H9 (cell line): ENCODE measurements at regions not wholly inside any gene's neighbourhood (a gene's known extent, or its start where the extent isn't known, plus 50 kb on each side); places are given as distances from the start of the nearest gene placed in this dataset.

Experiments
- DNase-seq: peaks from one replicate; pipeline ENCODE4 v3.0.0-alpha.2; 2017
- H2AFZ ChIP-seq: one replicate; pipeline ENCODE4 v1.6.1; 2013; ENCODE audit warnings: mild to moderate bottlenecking, low read length, control low read depth, moderate library complexity
- H2AK5ac ChIP-seq: 2 replicates; pipeline ENCODE4 v1.6.1; 2013; ENCODE audit warnings: low read length, control low read depth, mixed read lengths; ENCODE audit not compliant: insufficient read length
- H2BK120ac ChIP-seq: one replicate; pipeline ENCODE4 v1.6.1; 2013; ENCODE audit warnings: low read depth, mild to moderate bottlenecking, low read length, control low read depth, inconsistent platforms; ENCODE audit not compliant: poor library complexity, severe bottlenecking
- H2BK12ac ChIP-seq: 2 replicates; pipeline ENCODE4 v1.6.1; 2013; ENCODE audit warnings: low read length, control low read depth, mixed read lengths, low read depth; ENCODE audit not compliant: insufficient read length
- H2BK15ac ChIP-seq: 2 replicates; pipeline ENCODE4 v1.6.1; 2013; ENCODE audit warnings: low read depth, low read length, control low read depth
- H2BK20ac ChIP-seq: one replicate; pipeline ENCODE4 v1.6.1; 2013; ENCODE audit warnings: low read depth, mild to moderate bottlenecking, low read length, control low read depth, inconsistent platforms; ENCODE audit not compliant: poor library complexity, severe bottlenecking
- H2BK5ac ChIP-seq: 2 replicates; pipeline ENCODE4 v1.6.1; 2013; ENCODE audit warnings: low read length, control low read depth, mixed read lengths; ENCODE audit not compliant: insufficient read length
- H3K14ac ChIP-seq: 2 replicates; pipeline ENCODE4 v1.6.1; 2013; ENCODE audit warnings: low read length, control low read depth; ENCODE audit not compliant: insufficient read depth
- H3K18ac ChIP-seq: 2 replicates; pipeline ENCODE4 v1.6.1; 2013; ENCODE audit warnings: low read depth, mild to moderate bottlenecking, mixed read lengths, low read length, control low read depth; ENCODE audit not compliant: insufficient read length
- H3K23ac ChIP-seq: 2 replicates; pipeline ENCODE4 v1.6.1; 2013; ENCODE audit warnings: low read length, control low read depth, mixed read lengths, low read depth; ENCODE audit not compliant: insufficient read length
- H3K23me2 ChIP-seq: 2 replicates; pipeline ENCODE4 v1.6.1; 2013; ENCODE audit warnings: low read depth, mild to moderate bottlenecking, mixed read lengths, low read length, control low read depth; ENCODE audit not compliant: insufficient read length, poor library complexity, severe bottlenecking
- H3K27ac ChIP-seq: 2 replicates; pipeline ENCODE4 v1.5.1; 2013; ENCODE audit warnings: low read length, control low read depth, mixed read lengths, low read depth; ENCODE audit not compliant: insufficient read length
- H3K27me3 ChIP-seq: 2 replicates; pipeline ENCODE4 v1.6.1; 2013; ENCODE audit warnings: low read length, control low read depth, inconsistent platforms; ENCODE audit not compliant: insufficient read depth
- H3K4ac ChIP-seq: 2 replicates; pipeline ENCODE4 v1.6.1; 2013; ENCODE audit warnings: low read depth, mild to moderate bottlenecking, control low read depth, inconsistent platforms, low read length, moderate library complexity
- H3K4me1 ChIP-seq: 2 replicates; pipeline ENCODE4 v1.6.1; 2013; ENCODE audit warnings: low read length, control low read depth, inconsistent platforms; ENCODE audit not compliant: insufficient read depth
- H3K4me2 ChIP-seq: 2 replicates; pipeline ENCODE4 v1.6.1; 2013; ENCODE audit warnings: low read length, control low read depth, mixed read lengths; ENCODE audit not compliant: insufficient read length, insufficient read depth
- H3K56ac ChIP-seq: 2 replicates; pipeline ENCODE4 v1.6.1; 2013; ENCODE audit warnings: low read depth, mild to moderate bottlenecking, mixed read lengths, low read length, control low read depth; ENCODE audit not compliant: insufficient read length
- H3K79me1 ChIP-seq: 2 replicates; pipeline ENCODE4 v1.6.1; 2013; ENCODE audit warnings: low read depth, mild to moderate bottlenecking, moderate library complexity, low read length, control low read depth, inconsistent platforms; ENCODE audit not compliant: insufficient read depth, poor library complexity, severe bottlenecking
- H3K79me2 ChIP-seq: 2 replicates; pipeline ENCODE4 v1.6.1; 2013; ENCODE audit warnings: low read length, control low read depth, inconsistent platforms; ENCODE audit not compliant: insufficient read depth
- H3K9ac ChIP-seq: 2 replicates; pipeline ENCODE4 v1.6.1; 2013; ENCODE audit warnings: low read length, control low read depth, mixed read lengths; ENCODE audit not compliant: insufficient read length; ENCODE audit errors: extremely low read depth
- H3K9me3 ChIP-seq: one replicate; pipeline ENCODE4 v1.6.1; 2013; ENCODE audit warnings: low read depth, low read length, inconsistent platforms; ENCODE audit not compliant: control insufficient read depth
- H3T11ph ChIP-seq: one replicate; pipeline ENCODE4 v1.6.1; 2013; ENCODE audit warnings: mild to moderate bottlenecking, low read length, control low read depth, inconsistent platforms
- H4K20me1 ChIP-seq: one replicate; pipeline ENCODE4 v1.6.1; 2013; ENCODE audit not compliant: control insufficient read depth, insufficient read length, insufficient read depth
- H4K5ac ChIP-seq: 2 replicates; pipeline ENCODE4 v1.6.1; 2013; ENCODE audit warnings: low read depth, mild to moderate bottlenecking, mixed read lengths, low read length, control low read depth; ENCODE audit not compliant: insufficient read length
- H4K8ac ChIP-seq: replicated peaks from 2 replicates; pipeline ENCODE4 v1.6.1; 2013; ENCODE audit warnings: low read length, control low read depth, mixed read lengths, low read depth; ENCODE audit not compliant: insufficient read length
- H4K91ac ChIP-seq: 2 replicates; pipeline ENCODE4 v1.6.1; 2013; ENCODE audit warnings: low read depth, mild to moderate bottlenecking, moderate library complexity, mixed read lengths, low read length, control low read depth; ENCODE audit not compliant: insufficient read length
- H3K27ac Mint-ChIP-seq, 3 experiments: 2 replicates in 2 of 3; 3 replicates in 1 of 3; pipeline ENCODE4 v1.8.0; 2020 to 2021; ENCODE audit warnings: mixed read lengths in 3 of 3, mild to moderate bottlenecking in 1 of 3, moderate library complexity in 1 of 3
- H3K27me3 Mint-ChIP-seq: 2 replicates; pipeline ENCODE4 v1.8.0; 2021; ENCODE audit warnings: low read depth, mild to moderate bottlenecking, moderate library complexity, mixed read lengths
- H3K36me3 Mint-ChIP-seq, 3 experiments: 2 replicates in 2 of 3; 3 replicates in 1 of 3; pipeline ENCODE4 v1.8.0; 2020 to 2021; ENCODE audit warnings: low read depth in 3 of 3, mixed read lengths in 3 of 3; ENCODE audit not compliant: insufficient read depth in 1 of 3
- H3K4me1 Mint-ChIP-seq, 2 experiments: 2 replicates each; pipeline ENCODE4 v1.8.0; 2020; ENCODE audit warnings: mixed read lengths in 2 of 2
- H3K4me3 Mint-ChIP-seq, 2 experiments: 2 replicates in 1 of 2; 3 replicates in 1 of 2; pipeline ENCODE4 v1.8.0; 2020 to 2021; ENCODE audit warnings: mild to moderate bottlenecking in 2 of 2, mixed read lengths in 2 of 2, moderate library complexity in 1 of 2
- H3K9me3 Mint-ChIP-seq, 2 experiments: 2 replicates in 1 of 2; 3 replicates in 1 of 2; pipeline ENCODE4 v1.8.0; 2020; ENCODE audit warnings: mild to moderate bottlenecking in 2 of 2, mixed read lengths in 2 of 2, moderate library complexity in 1 of 2
- CTCF ChIP-seq: fragments of 200-600 bp; sonication (generic); conservative IDR thresholded peaks from 3 replicates; pipeline ENCODE4 v1.8.0; 2021; ENCODE audit warnings: antibody characterized with exemption, mild to moderate bottlenecking
- WGBS: extraction: QIAGEN DNeasy Blood & Tissue Kit; methylation state at CpG from one replicate; pipeline ENCODE4 v1.1.7; 2013; ENCODE audit warnings: missing lambda C conversion rate, low lambda C conversion rate, mixed read lengths; ENCODE audit not compliant: insufficient read length; ENCODE audit errors: extremely low coverage; 5-methylcytosine and 5-hydroxymethylcytosine counted together

- Histone ChIP-seq H3K14ac (no peak overlapping the region), H2BK120ac (no peak overlapping the region), H3K23ac (no peak overlapping the region), H2BK15ac (no peak overlapping the region), H2AK5ac (no peak overlapping the region), H3K4me1 (no peaks in the 10 kb centered on the region), H4K8ac (no peak overlapping the region), H3K18ac (no peak overlapping the region), H3K79me1 (no peaks in the 10 kb centered on the region), H2BK20ac (no peak overlapping the region), H4K5ac (no peak overlapping the region), H3K23me2 (no peaks in the 10 kb centered on the region), H3K27ac (no peak overlapping the region), H3K56ac (no peak overlapping the region), H2BK5ac (no peak overlapping the region), H4K20me1 (no peaks in the 10 kb centered on the region), H3K9ac (no peak overlapping the region), H2BK12ac (no peak overlapping the region), H3K79me2 (no peaks in the 10 kb centered on the region), H4K91ac (no peak overlapping the region), H3T11ph (no peak overlapping the region), H3K4me2 (no peak overlapping the region), H3K9me3 (no peaks in the 10 kb centered on the region), H2AFZ (no peak overlapping the region), H3K27me3 (no peaks in the 10 kb centered on the region), H3K4ac (no peak overlapping the region)
- Mint-ChIP-seq H3K36me3 (peaks cover 2 to 12% (median 4%) of the 10 kb centered on the region in 3 experiments; a peak in 5 of 7 replicates), H3K27ac (peak overlapping the region in 1 of 3 experiments; percentile 41; a peak in 2 of 7 replicates), H3K4me3 (no peak overlapping the region), H3K9me3 (peaks cover 9 to 11% of the 10 kb centered on the region in 2 experiments), H3K27me3 (peaks cover 5% of the 10 kb centered on the region), H3K4me1 (peaks cover 27 to 30% of the 10 kb centered on the region in 2 experiments)
- TF ChIP-seq CTCF = no peak
- DNase-seq = no peak
- WGBS = no CpG with 5 or more reads among the region's 5 CpGs
These were observed 123.9 kb upstream of the CARD11 start for GRCh38 chr7:3167551-3167950.
